ENCODE measurements at regions not wholly inside any gene's neighbourhood (a gene's known extent, or its start where the extent isn't known, plus 50 kb on each side); places are given as distances from the start of the nearest gene placed in this dataset.

- in situ Hi-C loops (cut with MboI; ENCODE audit: low sequenced_read_pairs in 4 of 4) (no loop called here), intact Hi-C loops (cut with DNase I; ENCODE audit: low total_unique reads) (no loop called here)
- TF ChIP-seq, protein P1, sequence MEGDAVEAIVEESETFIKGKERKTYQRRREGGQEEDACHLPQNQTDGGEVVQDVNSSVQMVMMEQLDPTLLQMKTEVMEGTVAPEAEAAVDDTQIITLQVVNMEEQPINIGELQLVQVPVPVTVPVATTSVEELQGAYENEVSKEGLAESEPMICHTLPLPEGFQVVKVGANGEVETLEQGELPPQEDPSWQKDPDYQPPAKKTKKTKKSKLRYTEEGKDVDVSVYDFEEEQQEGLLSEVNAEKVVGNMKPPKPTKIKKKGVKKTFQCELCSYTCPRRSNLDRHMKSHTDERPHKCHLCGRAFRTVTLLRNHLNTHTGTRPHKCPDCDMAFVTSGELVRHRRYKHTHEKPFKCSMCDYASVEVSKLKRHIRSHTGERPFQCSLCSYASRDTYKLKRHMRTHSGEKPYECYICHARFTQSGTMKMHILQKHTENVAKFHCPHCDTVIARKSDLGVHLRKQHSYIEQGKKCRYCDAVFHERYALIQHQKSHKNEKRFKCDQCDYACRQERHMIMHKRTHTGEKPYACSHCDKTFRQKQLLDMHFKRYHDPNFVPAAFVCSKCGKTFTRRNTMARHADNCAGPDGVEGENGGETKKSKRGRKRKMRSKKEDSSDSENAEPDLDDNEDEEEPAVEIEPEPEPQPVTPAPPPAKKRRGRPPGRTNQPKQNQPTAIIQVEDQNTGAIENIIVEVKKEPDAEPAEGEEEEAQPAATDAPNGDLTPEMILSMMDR (IDR thresholded peaks at IDR 0.05 in 4 of 5, conservative IDR thresholded peaks at IDR 0.05 in 1 of 5): no peak
- no peak for TF ChIP-seq POLR2A (IDR thresholded peaks at IDR 0.05)
- ATAC-seq: no peak
- H3K9me3 ChIP-seq: no peaks in the 10 kb centered on the region
- H3K4me1 ChIP-seq: no peaks in the 10 kb centered on the region
- H3K27ac ChIP-seq: no peak overlapping the region
- H3K27me3 ChIP-seq: no peaks in the 10 kb centered on the region
- no peak overlapping the region for H3K4me3 ChIP-seq
- DNase-seq: no peak
- no peaks in the 10 kb centered on the region for H3K36me3 ChIP-seq
Observed at GRCh38 chr1:101100674-101101073, 75.1 kb upstream of the DPH5 start.

DNA sequence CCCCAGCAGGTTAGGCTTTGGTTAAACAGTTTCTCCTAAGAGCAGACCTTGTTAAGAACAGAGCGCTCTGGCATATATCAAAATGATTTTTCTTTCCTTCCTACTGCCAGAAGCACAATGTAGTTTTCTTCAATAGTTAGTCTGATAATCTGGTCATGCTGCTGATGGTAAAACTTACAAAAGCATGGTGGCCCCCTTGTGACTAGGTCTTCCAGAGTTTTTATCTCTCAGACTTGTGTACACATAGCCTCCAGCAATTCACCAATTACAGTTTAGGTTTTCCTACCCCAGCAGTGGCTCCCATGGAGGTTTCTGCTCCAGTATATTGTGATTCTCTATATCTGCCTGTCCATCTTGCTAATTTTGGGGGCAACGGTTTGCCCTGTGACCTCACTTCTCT is 73.3 kb upstream of the DPH5 start:
- H3K4me1 ChIP-seq: no peaks in the 10 kb centered on the region
- H3K27ac ChIP-seq: no peak overlapping the region
- intact Hi-C loops (cut with DNase I; ENCODE audit: low total_unique reads): no loop called here
- TF ChIP-seq, protein P1 (IDR thresholded peaks at IDR 0.05 in 4 of 5, conservative IDR thresholded peaks at IDR 0.05 in 1 of 5): no peak
- no peak for TF ChIP-seq POLR2A (IDR thresholded peaks at IDR 0.05)
- no peak for ATAC-seq
- H3K9me3 ChIP-seq: no peaks in the 10 kb centered on the region
- DNase-seq: no peak
- in situ Hi-C loops (cut with MboI; ENCODE audit: low sequenced_read_pairs in 4 of 4): no loop called here
- no peaks in the 10 kb centered on the region for H3K27me3 ChIP-seq
- H3K36me3 ChIP-seq: no peaks in the 10 kb centered on the region
- H3K4me3 ChIP-seq: no peak overlapping the region

DNA sequence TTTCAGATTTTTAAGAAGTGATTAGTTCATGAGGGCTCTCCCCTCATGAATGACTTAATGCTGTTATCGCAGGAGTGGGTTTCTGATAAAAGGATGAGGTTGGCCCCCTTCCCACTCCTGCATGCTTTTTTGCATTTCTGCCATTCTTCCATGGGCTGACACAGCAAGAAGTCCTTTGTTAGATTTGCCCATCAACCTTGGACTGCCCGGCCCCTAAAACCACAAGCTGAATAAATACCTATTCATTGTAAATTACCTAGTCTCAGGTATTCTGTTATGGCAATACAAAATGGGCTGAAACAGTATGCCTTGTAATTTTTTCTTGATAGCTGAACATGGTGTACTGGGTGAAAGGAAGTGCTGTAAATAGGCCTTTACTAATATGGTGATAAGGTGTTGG is 72.7 kb upstream of the DPH5 start:
- Histone ChIP-seq H3K36me3 (no peaks in the 10 kb centered on the region), H3K9me3 (no peaks in the 10 kb centered on the region), H3K27me3 (no peaks in the 10 kb centered on the region), H3K4me1 (no peaks in the 10 kb centered on the region), H3K4me3 (no peak overlapping the region), H3K27ac (no peak overlapping the region)
- DNase-seq (no peak), ATAC-seq (no peak)
- in situ Hi-C loops (cut with MboI; ENCODE audit: low sequenced_read_pairs in 4 of 4): no loop called here
- intact Hi-C loops (cut with DNase I; ENCODE audit: low total_unique reads): no loop called here
- TF ChIP-seq POLR2A (IDR thresholded peaks at IDR 0.05): no peak
- TF ChIP-seq, protein P1 (IDR thresholded peaks at IDR 0.05 in 4 of 5, conservative IDR thresholded peaks at IDR 0.05 in 1 of 5): no peak

DNA sequence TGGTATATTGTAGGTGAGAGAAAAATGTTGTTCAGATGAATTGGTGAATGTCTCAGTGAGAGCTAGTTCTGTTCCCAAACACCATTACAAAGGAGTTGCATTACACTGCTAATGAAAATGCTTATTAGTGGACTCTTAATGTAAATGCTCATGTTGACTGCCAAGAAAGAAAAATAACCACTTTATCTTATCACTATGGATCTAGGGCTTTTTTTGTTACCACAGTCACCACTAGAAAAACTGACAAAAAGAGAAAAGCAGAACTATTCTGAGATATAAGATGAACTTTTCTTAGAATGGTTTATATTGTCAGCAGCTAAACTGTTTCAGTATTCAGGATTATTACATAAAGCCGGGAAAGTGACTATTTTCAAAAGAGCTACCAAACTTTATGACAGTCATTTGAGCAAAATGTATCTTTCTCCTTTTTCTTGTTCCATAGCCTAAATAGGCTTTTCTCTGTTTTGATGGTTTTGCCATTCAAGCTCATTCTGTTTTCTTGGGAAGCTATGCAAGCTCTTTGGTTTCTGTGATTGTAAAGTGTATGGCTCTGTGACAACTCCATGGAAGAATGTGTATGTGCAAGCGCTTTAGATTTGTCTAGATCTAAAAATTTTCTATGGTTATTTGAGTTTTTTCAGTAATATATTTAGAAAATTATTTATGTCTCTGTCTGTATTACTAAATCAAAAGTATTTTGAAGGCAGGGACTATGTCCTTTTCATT is 64.2 kb upstream of the DPH5 start:
- no peak overlapping the region for H3K4me3 ChIP-seq
- intact Hi-C loops (cut with DNase I; ENCODE audit: low total_unique reads) (no loop called here), in situ Hi-C loops (cut with MboI; ENCODE audit: low sequenced_read_pairs in 4 of 4) (no loop called here)
- no peak overlapping the region for H3K27ac ChIP-seq
- no peaks in the 10 kb centered on the region for H3K27me3 ChIP-seq
- H3K4me1 ChIP-seq: no peaks in the 10 kb centered on the region
- no peaks in the 10 kb centered on the region for H3K9me3 ChIP-seq
- TF ChIP-seq, protein P1 (IDR thresholded peaks at IDR 0.05 in 4 of 5, conservative IDR thresholded peaks at IDR 0.05 in 1 of 5): no peak
- no peak for TF ChIP-seq POLR2A (IDR thresholded peaks at IDR 0.05)
- ATAC-seq (no peak), DNase-seq (no peak)
- H3K36me3 ChIP-seq: no peaks in the 10 kb centered on the region

- TF ChIP-seq, protein P1 (IDR thresholded peaks at IDR 0.05 in 4 of 5, conservative IDR thresholded peaks at IDR 0.05 in 1 of 5): no peak
- no peak for TF ChIP-seq POLR2A (IDR thresholded peaks at IDR 0.05)
- ATAC-seq (no peak), DNase-seq (no peak)
- H3K36me3 ChIP-seq: no peaks in the 10 kb centered on the region
- no peak overlapping the region for H3K4me3 ChIP-seq
- no peak overlapping the region for H3K27ac ChIP-seq
- intact Hi-C loops (cut with DNase I; ENCODE audit: low total_unique reads): no loop called here
- no peaks in the 10 kb centered on the region for H3K9me3 ChIP-seq
- H3K4me1 ChIP-seq: no peaks in the 10 kb centered on the region
- no peaks in the 10 kb centered on the region for H3K27me3 ChIP-seq
- in situ Hi-C loops (cut with MboI; ENCODE audit: low sequenced_read_pairs in 4 of 4): no loop called here
Observed at GRCh38 chr1:101088431-101088830, 62.8 kb upstream of the DPH5 start.
